ENCODE measurements at regions not wholly inside any gene's neighbourhood (a gene's known extent, or its start where the extent isn't known, plus 50 kb on each side); places are given as distances from the start of the nearest gene placed in this dataset.

- TF ChIP-seq CTCF (IDR thresholded peaks at IDR 0.05) (no peak), POLR2A (IDR thresholded peaks at IDR 0.05) (no peak)
Measured at GRCh38 chr17:64728041-64728695, 66.1 kb upstream of the SMURF2 start.

All from upper lobe of left lung (tissue), 4 donors.